Esophagus (tissue), 2 donors: ENCODE measurements at regions not wholly inside any gene's neighbourhood (a gene's known extent, or its start where the extent isn't known, plus 50 kb on each side); places are given as distances from the start of the nearest gene placed in this dataset.

Experiments used
- H3K27ac ChIP-seq, 2 donors: one replicate each; pipeline ENCODE4 v1.5.1; 2013; ENCODE audit warnings: low read depth in 2 of 2, mild to moderate bottlenecking in 2 of 2, inconsistent platforms in 1 of 2, low read length in 1 of 2, moderate library complexity in 1 of 2
- H3K27me3 ChIP-seq, 2 donors: one replicate each; pipeline ENCODE4 v1.6.1; 2013; ENCODE audit warnings: low read length in 2 of 2, control low read depth in 1 of 2, mild to moderate bottlenecking in 1 of 2; ENCODE audit not compliant: insufficient read depth in 2 of 2, control insufficient read depth in 1 of 2
- H3K36me3 ChIP-seq, 2 donors: one replicate each; pipeline ENCODE4 v1.6.1; 2013; ENCODE audit warnings: low read length in 1 of 2; ENCODE audit not compliant: control insufficient read depth in 2 of 2, insufficient read depth in 2 of 2
- H3K4me1 ChIP-seq, 2 donors: one replicate each; pipeline ENCODE4 v1.6.1; 2013; ENCODE audit warnings: low read length in 1 of 2; ENCODE audit not compliant: control insufficient read depth in 2 of 2, insufficient read depth in 2 of 2
- H3K4me3 ChIP-seq, 2 donors: one replicate each; pipeline ENCODE4 v1.5.1; 2013; ENCODE audit warnings: low read length in 2 of 2, mild to moderate bottlenecking in 2 of 2, low read depth in 1 of 2, moderate library complexity in 1 of 2
- H3K9me3 ChIP-seq, 2 donors: one replicate each; pipeline ENCODE4 v1.6.1; 2013; ENCODE audit warnings: mild to moderate bottlenecking in 2 of 2, low read depth in 1 of 2, low read length in 1 of 2, moderate library complexity in 1 of 2; ENCODE audit not compliant: control insufficient read depth in 2 of 2, insufficient read depth in 1 of 2
- WGBS, 2 donors: extraction: QIAGEN DNeasy Blood & Tissue Kit; methylation state at CpG; one replicate each; pipeline ENCODE4 v1.1.7; 2013; 5-methylcytosine and 5-hydroxymethylcytosine counted together
- donor health status: healthy with polysubstance abuse.
- donor health status: Bipolar disorder and iron deficiency.

DNA sequence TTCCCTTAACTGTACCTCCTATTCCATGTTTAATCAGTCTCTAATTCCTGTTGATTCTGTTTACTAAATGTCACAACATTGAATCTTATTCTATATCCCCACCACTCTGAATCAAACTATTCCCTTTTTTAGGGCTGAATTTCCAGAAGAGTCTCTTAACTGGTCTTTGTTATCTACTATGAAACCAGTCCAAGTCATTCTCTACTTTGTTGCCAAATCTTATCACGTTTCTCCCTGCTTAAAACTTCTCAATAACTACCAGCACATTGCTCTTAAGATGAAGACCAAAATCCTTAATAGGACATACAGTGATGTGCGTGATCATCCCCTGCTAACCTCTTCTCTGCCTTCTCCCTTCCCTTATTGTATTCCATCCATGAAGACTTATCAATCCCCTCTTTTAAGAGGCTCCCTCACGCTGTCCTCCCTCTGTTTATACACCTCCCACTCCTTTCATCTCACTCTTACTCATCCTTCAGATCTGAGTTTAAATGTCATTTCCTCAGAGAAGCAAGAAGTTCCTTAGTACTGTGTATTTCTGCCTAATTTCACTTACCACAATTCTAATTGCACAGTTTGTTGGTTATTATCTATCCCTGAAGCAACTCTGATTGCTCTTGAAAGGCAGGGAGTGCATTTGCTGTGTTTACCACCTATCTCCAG, 143.0 kb upstream of the AHI1 start:
- no peaks in the 10 kb centered on the region for H3K4me1 ChIP-seq
- 54 to 58% methylated on average over 3 of the region's 3 CpGs for WGBS, 2 donors
- no peaks in the 10 kb centered on the region for H3K27me3 ChIP-seq
- H3K4me3 ChIP-seq: no peak overlapping the region
- no peaks in the 10 kb centered on the region for H3K9me3 ChIP-seq
- H3K27ac ChIP-seq: no peak overlapping the region
- H3K36me3 ChIP-seq: no peaks in the 10 kb centered on the region

DNA sequence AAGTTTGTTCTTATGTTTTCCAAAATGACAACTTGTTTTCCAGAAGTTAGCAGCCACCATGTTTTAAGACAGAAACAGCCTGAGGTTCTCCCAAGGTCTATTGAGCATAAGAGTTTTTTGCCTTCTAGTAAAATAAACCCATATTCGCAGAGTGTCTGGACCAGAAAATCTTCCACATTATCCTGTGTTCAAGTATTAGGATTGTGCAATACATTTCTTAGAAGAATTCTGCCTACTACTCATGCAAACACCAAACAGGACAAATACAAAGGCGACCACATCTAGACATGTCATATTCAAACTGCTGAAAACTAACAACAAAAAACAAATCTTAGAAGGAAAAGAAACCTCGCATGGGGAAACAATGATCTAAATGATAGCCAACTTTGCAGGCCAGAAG, 145.4 kb upstream of the AHI1 start:
- WGBS, 2 donors: 90 to 93% methylated on average over 3 of the region's 3 CpGs
- no peaks in the 10 kb centered on the region for H3K4me1 ChIP-seq
- H3K27ac ChIP-seq: no peak overlapping the region
- H3K36me3 ChIP-seq: no peaks in the 10 kb centered on the region
- no peak overlapping the region for H3K4me3 ChIP-seq
- H3K27me3 ChIP-seq: no peaks in the 10 kb centered on the region
- H3K9me3 ChIP-seq: no peaks in the 10 kb centered on the region

DNA sequence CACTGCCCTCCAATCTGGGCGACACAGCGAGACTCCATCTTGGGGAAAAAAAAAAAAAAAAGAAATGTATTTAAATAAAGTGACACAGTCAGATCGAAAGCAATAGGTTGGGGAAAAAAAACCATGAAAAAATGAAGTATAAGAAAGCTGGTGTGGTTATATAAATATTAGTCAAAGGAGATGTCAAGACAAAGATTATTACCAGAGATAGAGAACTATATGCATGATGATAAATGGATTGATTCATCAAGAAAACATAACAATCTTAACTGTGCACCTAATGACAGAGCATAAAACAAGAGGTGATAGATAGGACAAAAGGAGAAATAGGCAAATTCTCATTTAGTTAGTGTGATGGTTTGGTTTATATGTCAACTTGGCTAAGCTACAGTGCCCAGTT, 146.9 kb upstream of the AHI1 start:
- Histone ChIP-seq H3K4me1 (no peaks in the 10 kb centered on the region), H3K4me3 (no peak overlapping the region), H3K9me3 (peaks cover 0 to 2% of the 10 kb centered on the region in 2 donors), H3K27me3 (no peaks in the 10 kb centered on the region), H3K27ac (no peak overlapping the region), H3K36me3 (no peaks in the 10 kb centered on the region)
- 81 to 87% methylated on average over 3 of the region's 3 CpGs for WGBS, 2 donors

DNA sequence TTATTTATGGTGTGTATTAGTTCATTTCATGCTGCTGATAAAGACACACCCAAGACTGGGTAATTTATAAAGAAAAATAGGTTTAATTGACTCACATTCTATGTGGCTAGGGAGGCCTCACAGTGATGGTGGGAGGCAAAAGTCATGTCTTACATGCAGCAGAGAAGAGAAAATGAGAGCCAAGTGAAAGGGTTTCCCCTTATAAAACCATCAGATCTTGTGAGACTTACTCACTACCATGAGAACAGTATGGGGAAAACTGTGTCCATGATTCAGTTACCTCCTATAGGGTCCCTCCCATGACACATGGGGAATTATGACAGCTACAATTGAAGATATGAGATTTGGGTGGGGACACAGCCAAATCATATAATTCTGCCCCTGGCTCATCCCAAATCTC, 150.0 kb upstream of the AHI1 start:
- Histone ChIP-seq H3K27ac (no peak overlapping the region), H3K4me1 (no peaks in the 10 kb centered on the region), H3K36me3 (no peaks in the 10 kb centered on the region), H3K27me3 (no peaks in the 10 kb centered on the region), H3K4me3 (no peak overlapping the region), H3K9me3 (peaks cover 0 to 2% of the 10 kb centered on the region in 2 donors)

DNA sequence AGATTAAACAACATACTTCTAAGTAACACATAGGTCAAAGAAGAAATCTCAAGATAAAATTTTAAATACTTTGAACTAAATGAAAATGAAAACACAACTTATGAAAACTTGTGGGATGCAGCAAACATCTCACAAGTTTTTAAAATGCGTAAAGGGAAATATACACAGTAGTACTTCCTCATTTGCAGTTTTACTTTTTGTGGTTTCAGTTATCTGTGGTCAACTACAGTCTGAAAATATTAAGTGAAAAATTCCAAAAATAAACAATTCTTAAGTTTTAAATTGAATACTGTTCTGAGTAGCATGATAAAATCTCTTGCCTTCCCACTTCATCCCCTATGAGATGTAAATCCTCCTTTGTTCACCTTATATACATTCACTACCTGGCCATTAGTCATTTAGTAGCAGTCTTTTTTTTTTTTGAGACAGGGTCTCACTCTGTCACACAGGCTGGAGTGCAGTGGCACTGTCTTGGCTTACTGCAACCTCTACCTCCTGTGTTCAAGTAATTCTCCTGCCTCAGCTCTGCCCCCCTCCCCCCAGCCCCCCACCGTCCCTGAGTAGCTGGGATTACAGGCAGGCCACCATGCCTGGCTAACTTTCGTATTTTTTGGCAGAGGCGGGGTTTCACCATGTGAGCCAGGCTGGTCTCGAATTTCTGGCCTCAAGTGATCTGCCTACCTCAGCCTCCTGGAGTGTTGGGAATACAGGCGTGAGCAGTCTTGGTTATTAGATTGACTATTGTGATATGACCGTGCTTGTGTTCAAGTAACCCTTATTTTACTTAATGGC, 154.6 kb upstream of the AHI1 start:
- H3K4me3 ChIP-seq: no peak overlapping the region
- no peaks in the 10 kb centered on the region for H3K27me3 ChIP-seq
- no peaks in the 10 kb centered on the region for H3K4me1 ChIP-seq
- no peak overlapping the region for H3K27ac ChIP-seq
- WGBS, 2 donors: 80 to 86% methylated on average over 7 of the region's 7 CpGs
- H3K9me3 ChIP-seq: peaks cover 0 to 2% of the 10 kb centered on the region in 2 donors
- H3K36me3 ChIP-seq: no peaks in the 10 kb centered on the region

DNA sequence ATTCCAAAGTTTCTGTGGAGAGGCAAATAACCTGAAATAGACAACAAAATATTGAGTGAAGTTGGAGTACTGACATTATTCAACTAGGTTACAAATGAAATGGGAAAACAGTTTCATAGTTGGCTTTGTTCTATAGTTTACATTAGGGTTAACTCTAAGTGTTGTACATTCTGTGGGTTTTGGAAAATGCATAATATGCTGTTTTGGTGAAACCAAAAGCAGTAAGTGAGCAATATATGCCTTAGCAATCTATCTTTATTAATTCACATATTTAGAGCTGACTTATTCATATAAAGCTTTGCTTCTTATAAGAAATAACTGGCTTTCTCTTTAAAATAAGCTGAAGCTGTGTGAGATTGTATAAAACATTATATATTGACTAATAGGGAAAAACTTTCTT, 157.5 kb upstream of the AHI1 start:
- Histone ChIP-seq H3K27me3 (no peaks in the 10 kb centered on the region), H3K9me3 (no peaks in the 10 kb centered on the region), H3K27ac (no peak overlapping the region), H3K4me1 (no peaks in the 10 kb centered on the region), H3K36me3 (no peaks in the 10 kb centered on the region), H3K4me3 (no peak overlapping the region)

DNA sequence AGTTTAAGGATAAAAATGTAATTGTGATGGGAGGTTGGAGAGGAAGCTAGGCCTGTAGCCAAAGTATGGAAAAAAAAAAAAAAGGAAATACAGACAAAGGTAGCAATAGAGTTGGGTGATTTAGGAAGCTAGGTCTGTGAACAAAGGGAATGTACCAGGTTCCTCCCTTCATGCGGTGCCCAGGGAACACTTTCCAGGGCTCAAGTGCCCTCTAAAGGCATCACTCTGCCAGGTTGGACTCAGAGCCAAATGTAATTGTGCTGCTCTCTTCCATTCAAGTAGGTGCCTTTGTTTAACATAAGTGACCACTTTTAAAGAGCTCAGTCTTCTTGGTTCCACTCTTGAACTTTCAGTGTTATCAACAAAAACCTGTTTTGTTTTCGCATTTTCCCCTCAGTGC, 159.7 kb upstream of the AHI1 start:
- Histone ChIP-seq H3K36me3 (no peaks in the 10 kb centered on the region), H3K9me3 (no peaks in the 10 kb centered on the region), H3K27ac (no peak overlapping the region), H3K4me1 (no peaks in the 10 kb centered on the region), H3K27me3 (no peaks in the 10 kb centered on the region), H3K4me3 (no peak overlapping the region)
- WGBS, 2 donors: 87 to 89% methylated on average over 2 of the region's 2 CpGs

DNA sequence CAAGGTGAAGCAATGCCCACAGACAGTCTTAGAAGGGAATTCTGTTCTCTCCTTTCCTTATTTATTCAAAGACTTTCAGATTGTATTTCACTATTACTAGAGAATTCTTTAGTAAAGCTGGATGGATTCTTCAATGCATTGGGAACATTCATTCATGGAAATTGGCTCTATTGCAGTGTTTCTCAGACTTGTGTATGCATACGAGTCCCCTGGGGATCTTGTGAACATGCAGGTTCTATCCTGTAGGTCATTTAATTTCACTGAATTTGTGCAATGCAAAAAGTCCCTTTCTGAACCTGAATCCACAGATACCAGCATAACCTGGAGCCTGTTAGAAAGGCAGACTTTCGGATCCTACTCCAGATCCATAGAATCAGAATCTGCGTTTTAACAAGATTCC, 160.9 kb upstream of the AHI1 start:
- Histone ChIP-seq H3K9me3 (no peaks in the 10 kb centered on the region), H3K4me3 (no peak overlapping the region), H3K27me3 (no peaks in the 10 kb centered on the region), H3K27ac (no peak overlapping the region), H3K36me3 (no peaks in the 10 kb centered on the region), H3K4me1 (no peaks in the 10 kb centered on the region)
- WGBS, 2 donors: 80 to 86% methylated on average over 3 of the region's 3 CpGs

DNA sequence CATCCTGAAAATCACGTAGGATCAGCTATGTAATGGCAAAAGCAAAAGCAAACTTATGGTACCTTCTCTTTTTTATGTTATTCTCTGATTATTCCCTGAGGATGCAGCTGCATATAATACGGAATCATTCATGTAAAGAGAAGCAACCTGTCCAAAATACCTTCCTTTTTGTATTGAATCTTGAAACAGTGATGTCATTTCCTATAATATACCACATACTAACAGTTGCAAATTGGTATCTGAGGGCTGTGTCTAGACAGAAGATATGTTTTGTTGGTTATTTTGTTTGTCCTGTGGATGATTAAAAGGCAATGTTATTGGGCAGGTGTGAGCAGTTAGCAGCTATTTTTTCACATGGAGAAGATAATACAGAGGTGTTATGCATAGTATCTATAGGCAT, 161.4 kb upstream of the AHI1 start:
- H3K9me3 ChIP-seq: no peaks in the 10 kb centered on the region
- no peak overlapping the region for H3K27ac ChIP-seq
- 87 to 93% methylated on average over 2 of the region's 2 CpGs for WGBS, 2 donors
- no peaks in the 10 kb centered on the region for H3K36me3 ChIP-seq
- no peaks in the 10 kb centered on the region for H3K27me3 ChIP-seq
- no peaks in the 10 kb centered on the region for H3K4me1 ChIP-seq
- H3K4me3 ChIP-seq: no peak overlapping the region

DNA sequence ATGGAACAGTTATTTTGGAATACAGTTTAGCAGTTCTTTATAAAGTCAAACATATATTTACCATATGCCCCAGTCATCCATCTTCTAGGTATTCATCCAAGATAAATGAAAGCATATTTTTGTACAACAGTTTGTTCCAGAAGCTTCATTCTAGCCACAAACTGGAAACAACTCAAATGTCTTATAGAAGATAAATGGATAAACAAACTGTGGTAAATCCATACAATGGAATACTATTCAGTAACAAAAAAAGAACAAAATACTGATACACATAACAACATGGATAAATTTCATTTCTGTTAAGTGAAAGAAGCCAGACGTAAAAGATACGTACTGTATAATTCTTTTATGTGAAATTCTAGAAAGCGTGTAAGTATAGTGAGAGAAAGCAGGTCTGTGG, 167.0 kb upstream of the AHI1 start:
- H3K4me1 ChIP-seq: no peaks in the 10 kb centered on the region
- no peak overlapping the region for H3K27ac ChIP-seq
- H3K9me3 ChIP-seq: no peaks in the 10 kb centered on the region
- WGBS, 2 donors: 96% methylated on average over 3 of the region's 3 CpGs
- no peak overlapping the region for H3K4me3 ChIP-seq
- H3K36me3 ChIP-seq: no peaks in the 10 kb centered on the region
- H3K27me3 ChIP-seq: no peaks in the 10 kb centered on the region
